GM18498 (cell line): ENCODE measurements at regions not wholly inside any gene's neighbourhood (a gene's known extent, or its start where the extent isn't known, plus 50 kb on each side); places are given as distances from the start of the nearest gene placed in this dataset.

ENCODE experiments used
- ATAC-seq: cut with Tn5 transposase; IDR thresholded peaks from one replicate; pipeline ENCODE4 v1.9.1; 2021; ENCODE audit warnings: mild to moderate bottlenecking, moderate library complexity; ENCODE audit not compliant: unreplicated experiment

DNA sequence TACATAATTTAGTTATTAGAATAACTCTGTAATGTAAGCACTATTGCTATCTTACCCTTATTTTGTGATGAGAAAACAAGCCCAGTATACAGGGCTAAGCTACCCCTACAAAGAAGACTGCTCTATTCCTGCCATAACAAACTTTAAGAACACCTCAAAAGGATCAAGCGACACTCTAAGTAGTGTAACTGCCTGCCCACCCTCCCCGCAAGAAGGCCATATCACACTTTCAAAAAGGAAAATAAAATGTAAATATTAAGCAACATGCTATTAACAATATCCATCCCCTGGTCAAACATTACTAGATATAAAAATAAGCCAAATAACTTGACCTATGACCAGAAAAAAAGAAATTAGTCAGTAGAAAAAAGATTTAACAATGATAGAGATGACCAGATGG lies 741.7 kb upstream of the CNTNAP5 start:
- no peak for ATAC-seq

GRCh38 chr2:123303731-123304130 lies 721.4 kb upstream of the CNTNAP5 start:
- ATAC-seq: no peak
